Vagina (tissue), 2 donors: ENCODE measurements at regions not wholly inside any gene's neighbourhood (a gene's known extent, or its start where the extent isn't known, plus 50 kb on each side); places are given as distances from the start of the nearest gene placed in this dataset.

Experiments
- DNase-seq, 2 donors: peaks; one replicate each; pipeline ENCODE4 v3.0.0-alpha.2; 2017; ENCODE audit errors: extremely low spot score in 2 of 2
- H3K27ac ChIP-seq: fragments of 200-600 bp; sonication (generic); one replicate; pipeline ENCODE4 v1.5.1; 2019
- H3K27me3 ChIP-seq: fragments of 200-600 bp; sonication (generic); one replicate; pipeline ENCODE4 v1.5.1; 2019
- H3K36me3 ChIP-seq, 2 donors: fragments of 200-600 bp; sonication (generic); one replicate each; pipeline ENCODE4 v1.5.1; 2017 to 2019
- H3K4me1 ChIP-seq: fragments of 200-600 bp; sonication (generic); one replicate; pipeline ENCODE4 v1.5.1; 2019
- H3K4me3 ChIP-seq, 2 donors: fragments of 200-600 bp; sonication (generic); 1 replicate in 1 of 2; 2 replicates in 1 of 2; pipeline ENCODE4 v1.5.1; 2016 to 2019
- H3K9me3 ChIP-seq: fragments of 200-600 bp; sonication (generic); one replicate; pipeline ENCODE4 v1.5.1; 2019
- CTCF ChIP-seq, 3 experiments: fragments of 450-650 bp in 2 of 3; fragments of 200-600 bp in 1 of 3; sonication (generic) in 1 of 3; IDR thresholded peaks; one replicate each; pipeline ENCODE4 v1.5.1; 2017 to 2019; ENCODE audit warnings: antibody characterized with exemption in 3 of 3, mild to moderate bottlenecking in 2 of 3, moderate library complexity in 2 of 3
- POLR2A ChIP-seq, 2 donors: fragments of 450-650 bp; IDR thresholded peaks; one replicate each; pipeline ENCODE4 v1.6.1; 2017; ENCODE audit warnings: antibody characterized with exemption in 2 of 2, mild to moderate bottlenecking in 2 of 2, moderate library complexity in 2 of 2
- POLR2AphosphoS5 ChIP-seq, 2 donors: sonication (generic); formaldehyde crosslinking; IDR thresholded peaks; one replicate each; pipeline ENCODE4 v1.9.0; 2017; ENCODE audit warnings: antibody characterized with exemption in 2 of 2, mild to moderate bottlenecking in 2 of 2, low read depth in 1 of 2; ENCODE audit not compliant: insufficient read depth in 1 of 2
- intact Hi-C: fragments of 100-400 bp; cut with DNase I; formaldehyde crosslinking; loops from one replicate; pipeline ENCODE4 v1.15.1; 2023

- no peak for DNase-seq
- intact Hi-C loops = no loop called here
- no peaks in the 10 kb centered on the region for H3K27me3 ChIP-seq
- no peak overlapping the region for H3K27ac ChIP-seq
- no peaks in the 10 kb centered on the region for H3K36me3 ChIP-seq
- TF ChIP-seq POLR2A (IDR thresholded peaks at IDR 0.05) (no peak), CTCF (IDR thresholded peaks at IDR 0.05) (no peak)
- peak overlapping the region; percentile 35 to 41 for H3K4me3 ChIP-seq
- no peaks in the 10 kb centered on the region for H3K9me3 ChIP-seq
- peaks cover 8% of the 10 kb centered on the region for H3K4me1 ChIP-seq
Observed at GRCh38 chr14:23694949-23695663, 58.9 kb downstream of the DHRS2 start.

GRCh38 chr14:23695664-23695999 is 59.5 kb downstream of the DHRS2 start:
- TF ChIP-seq POLR2AphosphoS5 (IDR thresholded peaks at IDR 0.05; ENCODE audit: insufficient read depth in 1 of 2, low read depth in 1 of 2) = no peak
- H3K4me1 ChIP-seq = peaks cover 8% of the 10 kb centered on the region
- no peak for DNase-seq
- H3K36me3 ChIP-seq = no peaks in the 10 kb centered on the region
- H3K4me3 ChIP-seq = peak overlapping the region; percentile 35 to 41
- no peak overlapping the region for H3K27ac ChIP-seq
- H3K27me3 ChIP-seq = no peaks in the 10 kb centered on the region
- intact Hi-C loops = no loop called here
- H3K9me3 ChIP-seq = no peaks in the 10 kb centered on the region

GRCh38 chr14:23696701-23697239 is 60.6 kb downstream of the DHRS2 start:
- no peak for TF ChIP-seq POLR2A (IDR thresholded peaks at IDR 0.05)
- no peak for TF ChIP-seq POLR2AphosphoS5 (IDR thresholded peaks at IDR 0.05; ENCODE audit: insufficient read depth in 1 of 2, low read depth in 1 of 2)
- no peak for TF ChIP-seq CTCF (IDR thresholded peaks at IDR 0.05)
- Histone ChIP-seq H3K36me3 (no peaks in the 10 kb centered on the region), H3K9me3 (no peaks in the 10 kb centered on the region), H3K27ac (no peak overlapping the region), H3K4me3 (no peak overlapping the region), H3K27me3 (no peaks in the 10 kb centered on the region), H3K4me1 (peaks cover 8% of the 10 kb centered on the region)
- intact Hi-C loops = no loop called here
- DNase-seq = no peak

GRCh38 chr14:23697680-23698079 is 61.5 kb downstream of the DHRS2 start:
- H3K4me3 ChIP-seq = no peak overlapping the region
- H3K36me3 ChIP-seq = no peaks in the 10 kb centered on the region
- TF ChIP-seq POLR2A (IDR thresholded peaks at IDR 0.05) (no peak), POLR2AphosphoS5 (IDR thresholded peaks at IDR 0.05; ENCODE audit: insufficient read depth in 1 of 2, low read depth in 1 of 2) (no peak), CTCF (IDR thresholded peaks at IDR 0.05) (no peak)
- H3K27me3 ChIP-seq = no peaks in the 10 kb centered on the region
- intact Hi-C loops = no loop called here
- no peak for DNase-seq
- no peak overlapping the region for H3K27ac ChIP-seq
- H3K9me3 ChIP-seq = no peaks in the 10 kb centered on the region
- H3K4me1 ChIP-seq = peaks cover 8% of the 10 kb centered on the region

GRCh38 chr14:23702656-23703426 is 66.7 kb downstream of the DHRS2 start:
- no peak for TF ChIP-seq CTCF (IDR thresholded peaks at IDR 0.05)
- no peak for TF ChIP-seq POLR2AphosphoS5 (IDR thresholded peaks at IDR 0.05; ENCODE audit: insufficient read depth in 1 of 2, low read depth in 1 of 2)
- TF ChIP-seq POLR2A (IDR thresholded peaks at IDR 0.05) = no peak
- Histone ChIP-seq H3K36me3 (no peaks in the 10 kb centered on the region), H3K9me3 (peaks cover 4% of the 10 kb centered on the region), H3K4me3 (no peak overlapping the region), H3K4me1 (no peaks in the 10 kb centered on the region), H3K27ac (no peak overlapping the region), H3K27me3 (no peaks in the 10 kb centered on the region)
- no peak for DNase-seq
- intact Hi-C loops = no loop called here
